HEK293 (cell line): ENCODE measurements at regions not wholly inside any gene's neighbourhood (a gene's known extent, or its start where the extent isn't known, plus 50 kb on each side); places are given as distances from the start of the nearest gene placed in this dataset.

Experiments used
- CTCF ChIA-PET: fragments of 350-600 bp; formaldehyde crosslinking; extraction: SDS; loops from one replicate; lab custom pipeline; 2021; ENCODE audit warnings: antibody characterized with exemption; lab: Yijun Ruan, JAX
- POLR2A ChIA-PET: fragments of 300-600 bp; formaldehyde crosslinking; extraction: SDS; loops from one replicate; lab custom pipeline; 2020; ENCODE audit warnings: antibody characterized with exemption, inconsistent platforms; lab: Yijun Ruan, JAX
- H3K27ac ChIP-seq: fragments of 200-500 bp; sonication (Bioruptor generic); 2 replicates; pipeline ENCODE4 v1.5.1; 2014; ENCODE audit warnings: low read depth, low read length, control low read depth, inconsistent platforms; ENCODE audit errors: extremely low read depth
- H3K36me3 ChIP-seq, 2 experiments: fragments of 200-500 bp in 1 of 2; sonication (Bioruptor generic) in 1 of 2; 1 replicate in 1 of 2; 2 replicates in 1 of 2; pipeline ENCODE4 v1.5.1; 2014 to 2017; ENCODE audit warnings: inconsistent platforms in 2 of 2, low read length in 2 of 2; ENCODE audit not compliant: control insufficient read depth in 2 of 2, insufficient read depth in 1 of 2
- H3K4me1 ChIP-seq: fragments of 200-500 bp; sonication (Bioruptor generic); 2 replicates; pipeline ENCODE4 v1.5.1; 2014; ENCODE audit warnings: mild to moderate bottlenecking, low read length, inconsistent platforms; ENCODE audit not compliant: control insufficient read depth, insufficient read depth
- H3K4me3 ChIP-seq: 2 replicates; pipeline ENCODE4 v1.5.1; 2011; ENCODE audit warnings: low read depth, mild to moderate bottlenecking, control low read depth, low read length, moderate library complexity
- H3K9me3 ChIP-seq: fragments of 200-500 bp; sonication (Bioruptor generic); 2 replicates; pipeline ENCODE4 v1.5.1; 2014; ENCODE audit warnings: low read depth, low read length, inconsistent platforms; ENCODE audit not compliant: control insufficient read depth, insufficient read depth
- EGR2 ChIP-seq: fragments of 450-650 bp; formaldehyde crosslinking; IDR thresholded peaks from 2 replicates; pipeline ENCODE4 v1.5.1; 2016; ENCODE audit warnings: low read depth, missing biosample characterization, missing genetic modification characterization
- FEZF1 ChIP-seq: fragments of 450-650 bp; formaldehyde crosslinking; IDR thresholded peaks from 2 replicates; pipeline ENCODE4 v1.5.1; 2016; ENCODE audit warnings: missing biosample characterization, missing genetic modification characterization
- KLF16 ChIP-seq: fragments of 450-650 bp; formaldehyde crosslinking; IDR thresholded peaks from 2 replicates; pipeline ENCODE4 v1.5.1; 2017; ENCODE audit warnings: missing biosample characterization, missing genetic modification characterization
- SCRT1 ChIP-seq: fragments of 450-650 bp; formaldehyde crosslinking; IDR thresholded peaks from 2 replicates; pipeline ENCODE4 v1.5.1; 2016; ENCODE audit warnings: missing biosample characterization, missing genetic modification characterization, borderline replicate concordance
- ZFP37 ChIP-seq: fragments of 450-650 bp; formaldehyde crosslinking; IDR thresholded peaks from 2 replicates; pipeline ENCODE4 v1.5.1; 2016; ENCODE audit warnings: missing biosample characterization, missing genetic modification characterization
- ZNF121 ChIP-seq: fragments of 450-650 bp; formaldehyde crosslinking; IDR thresholded peaks from 2 replicates; pipeline ENCODE4 v1.5.1; 2016; ENCODE audit warnings: missing biosample characterization, missing genetic modification characterization
- ZNF157 ChIP-seq: fragments of 450-650 bp; formaldehyde crosslinking; IDR thresholded peaks from 2 replicates; pipeline ENCODE4 v1.5.1; 2016; ENCODE audit warnings: missing biosample characterization, missing genetic modification characterization
- ZNF174 ChIP-seq: fragments of 450-650 bp; formaldehyde crosslinking; IDR thresholded peaks from 2 replicates; pipeline ENCODE4 v1.5.0; 2017; ENCODE audit warnings: missing biosample characterization, mild to moderate bottlenecking, missing genetic modification characterization
- ZNF2 ChIP-seq: fragments of 450-650 bp; formaldehyde crosslinking; IDR thresholded peaks from 2 replicates; pipeline ENCODE4 v1.5.1; 2016; ENCODE audit warnings: missing biosample characterization, missing genetic modification characterization
- ZNF23 ChIP-seq: fragments of 450-650 bp; formaldehyde crosslinking; IDR thresholded peaks from 2 replicates; pipeline ENCODE4 v1.5.1; 2016; ENCODE audit warnings: missing biosample characterization, missing genetic modification characterization, borderline replicate concordance
- ZNF239 ChIP-seq: fragments of 450-650 bp; formaldehyde crosslinking; IDR thresholded peaks from 2 replicates; pipeline ENCODE4 v1.5.1; 2016; ENCODE audit warnings: missing biosample characterization, missing genetic modification characterization
- ZNF292 ChIP-seq: fragments of 450-650 bp; formaldehyde crosslinking; IDR thresholded peaks from 2 replicates; pipeline ENCODE4 v1.5.1; 2016; ENCODE audit warnings: low read depth, missing biosample characterization, missing genetic modification characterization, borderline replicate concordance
- ZNF624 ChIP-seq: fragments of 450-650 bp; formaldehyde crosslinking; IDR thresholded peaks from 2 replicates; pipeline ENCODE4 v1.5.1; 2017; ENCODE audit warnings: missing biosample characterization, missing genetic modification characterization
- ZNF677 ChIP-seq: fragments of 450-650 bp; IDR thresholded peaks from 2 replicates; pipeline ENCODE4 v1.5.0; 2018; ENCODE audit warnings: missing biosample characterization, mild to moderate bottlenecking, missing genetic modification characterization, moderate library complexity
- ZSCAN16 ChIP-seq: fragments of 450-650 bp; formaldehyde crosslinking; IDR thresholded peaks from 2 replicates; pipeline ENCODE4 v1.5.1; 2016; ENCODE audit warnings: missing biosample characterization, missing genetic modification characterization
- TF ChIP-seq, protein P1 (sequence below): fragments of 450-650 bp; formaldehyde crosslinking; IDR thresholded peaks from 2 replicates; pipeline ENCODE4 v1.5.1; 2017; ENCODE audit warnings: missing biosample characterization, mild to moderate bottlenecking, missing genetic modification characterization, moderate library complexity
- TF ChIP-seq, protein P2 (sequence below): fragments of 450-650 bp; formaldehyde crosslinking; IDR thresholded peaks from 2 replicates; pipeline ENCODE4 v1.5.1; 2016; ENCODE audit warnings: missing biosample characterization, missing genetic modification characterization, borderline replicate concordance

- CTCF ChIA-PET, result no interaction called here
These were observed 249.8 kb upstream of the PMEPA1 start for GRCh38 chr20:57959589-57959988.

GRCh38 chr20:57959018-57959417 is 249.2 kb upstream of the PMEPA1 start:
- ChIA-PET CTCF (interaction anchor here (1.1 kb wide), 1 partner anchor 306 kb away, joined by 4 read pairs; no protein-coding TSS in a partner anchor), POLR2A (no interaction called here)
- Histone ChIP-seq H3K4me3 (no peak overlapping the region), H3K9me3 (no peaks in the 10 kb centered on the region), H3K4me1 (no peaks in the 10 kb centered on the region), H3K36me3 (no peaks in the 10 kb centered on the region), H3K27ac (no peak overlapping the region)
- TF ChIP-seq EGR2 (tag by site-specific recombination), result no peak
- no peak for TF ChIP-seq ZNF677 (tag by site-specific recombination)
- TF ChIP-seq ZNF2 (tag by site-specific recombination), result no peak
- TF ChIP-seq, protein P1, sequence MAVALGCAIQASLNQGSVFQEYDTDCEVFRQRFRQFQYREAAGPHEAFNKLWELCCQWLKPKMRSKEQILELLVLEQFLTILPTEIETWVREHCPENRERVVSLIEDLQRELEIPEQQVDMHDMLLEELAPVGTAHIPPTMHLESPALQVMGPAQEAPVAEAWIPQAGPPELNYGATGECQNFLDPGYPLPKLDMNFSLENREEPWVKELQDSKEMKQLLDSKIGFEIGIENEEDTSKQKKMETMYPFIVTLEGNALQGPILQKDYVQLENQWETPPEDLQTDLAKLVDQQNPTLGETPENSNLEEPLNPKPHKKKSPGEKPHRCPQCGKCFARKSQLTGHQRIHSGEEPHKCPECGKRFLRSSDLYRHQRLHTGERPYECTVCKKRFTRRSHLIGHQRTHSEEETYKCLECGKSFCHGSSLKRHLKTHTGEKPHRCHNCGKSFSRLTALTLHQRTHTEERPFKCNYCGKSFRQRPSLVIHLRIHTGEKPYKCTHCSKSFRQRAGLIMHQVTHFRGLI (tag by site-specific recombination), result no peak
- TF ChIP-seq ZNF292 (tag by site-specific recombination), result no peak
- no peak for TF ChIP-seq ZNF121
- TF ChIP-seq ZNF174, result no peak

More at GRCh38 chr20:57959589-57959988, 249.8 kb upstream of the PMEPA1 start:
- H3K36me3 ChIP-seq, result no peaks in the 10 kb centered on the region
- no peaks in the 10 kb centered on the region for H3K9me3 ChIP-seq
- no peak for TF ChIP-seq EGR2 (tag by site-specific recombination)
- no peak for TF ChIP-seq SCRT1 (tag by site-specific recombination)
- TF ChIP-seq, protein P2, sequence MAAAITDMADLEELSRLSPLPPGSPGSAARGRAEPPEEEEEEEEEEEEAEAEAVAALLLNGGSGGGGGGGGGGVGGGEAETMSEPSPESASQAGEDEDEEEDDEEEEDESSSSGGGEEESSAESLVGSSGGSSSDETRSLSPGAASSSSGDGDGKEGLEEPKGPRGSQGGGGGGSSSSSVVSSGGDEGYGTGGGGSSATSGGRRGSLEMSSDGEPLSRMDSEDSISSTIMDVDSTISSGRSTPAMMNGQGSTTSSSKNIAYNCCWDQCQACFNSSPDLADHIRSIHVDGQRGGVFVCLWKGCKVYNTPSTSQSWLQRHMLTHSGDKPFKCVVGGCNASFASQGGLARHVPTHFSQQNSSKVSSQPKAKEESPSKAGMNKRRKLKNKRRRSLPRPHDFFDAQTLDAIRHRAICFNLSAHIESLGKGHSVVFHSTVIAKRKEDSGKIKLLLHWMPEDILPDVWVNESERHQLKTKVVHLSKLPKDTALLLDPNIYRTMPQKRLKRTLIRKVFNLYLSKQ, result no peak
- no peak for TF ChIP-seq ZNF239 (tag by site-specific recombination)
- TF ChIP-seq ZNF624 (tag by site-specific recombination), result no peak
- no peak for TF ChIP-seq ZNF157 (tag by site-specific recombination)
- TF ChIP-seq ZNF23 (tag by site-specific recombination), result no peak
- POLR2A ChIA-PET, result no interaction called here
- H3K4me3 ChIP-seq, result no peak overlapping the region
- no peaks in the 10 kb centered on the region; the same call in 1 of the 2 replicates for H3K4me1 ChIP-seq
- H3K27ac ChIP-seq, result no peak overlapping the region

DNA sequence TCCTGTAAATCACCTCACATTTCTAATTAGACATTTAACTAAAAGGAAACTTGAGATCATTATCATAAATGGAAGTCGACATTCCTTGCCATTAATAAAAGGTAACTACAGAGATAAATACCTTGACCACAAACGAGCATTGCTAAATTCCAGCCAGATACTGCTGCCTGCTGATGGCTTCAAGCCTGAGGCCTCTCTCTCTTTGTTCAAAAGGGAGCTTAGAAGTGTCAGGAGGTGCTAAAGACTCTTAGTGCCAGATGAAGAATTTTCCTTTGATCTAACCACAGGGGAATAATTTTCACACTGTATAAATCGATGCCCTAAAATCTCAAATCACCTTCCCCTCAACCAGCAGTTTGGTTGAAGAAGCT is 248.2 kb upstream of the PMEPA1 start:
- CTCF ChIA-PET, result interaction anchor here (1.1 kb wide), 1 partner anchor 305 kb away, joined by 4 read pairs; no protein-coding TSS in a partner anchor
- H3K4me1 ChIP-seq, result no peaks in the 10 kb centered on the region
- TF ChIP-seq FEZF1 (tag by site-specific recombination) (0 out of 2 replicates have a peak, but pooled peaks have one; percentile 42), ZFP37 (tag by site-specific recombination) (no peak), KLF16 (tag by site-specific recombination) (no peak), ZSCAN16 (no peak)
- TF ChIP-seq, all 188 proteins: peak for 1
- no peaks in the 10 kb centered on the region for H3K9me3 ChIP-seq
- no peak overlapping the region for H3K27ac ChIP-seq
- no peaks in the 10 kb centered on the region for H3K36me3 ChIP-seq
- POLR2A ChIA-PET, result no interaction called here
- H3K4me3 ChIP-seq, result no peak overlapping the region
